ENCODE measurements at regions not wholly inside any gene's neighbourhood (a gene's known extent, or its start where the extent isn't known, plus 50 kb on each side); places are given as distances from the start of the nearest gene placed in this dataset.

- TF ChIP-seq POLR2AphosphoS5 (IDR thresholded peaks at IDR 0.05; ENCODE audit: low read depth, low read length) = no peak
- TF ChIP-seq CTCF (IDR thresholded peaks at IDR 0.05) = no peak
- TF ChIP-seq YY1 (IDR thresholded peaks at IDR 0.05; ENCODE audit: low read depth) = no peak
- no peak for TF ChIP-seq NFIC (IDR thresholded peaks at IDR 0.05; ENCODE audit: borderline replicate concordance)
- TF ChIP-seq SMC3 (IDR thresholded peaks at IDR 0.05; ENCODE audit: low read depth, low read length) = no peak
- no peak for TF ChIP-seq NRF1 (IDR thresholded peaks at IDR 0.05; ENCODE audit: low read depth, low read length)
Observed at GRCh38 chr5:57532513-57533497, 50.2 kb upstream of the ACTBL2 start.
